ENCODE measurements at regions not wholly inside any gene's neighbourhood (a gene's known extent, or its start where the extent isn't known, plus 50 kb on each side); places are given as distances from the start of the nearest gene placed in this dataset.

GRCh38 chr10:36504758-36505157 is 620.6 kb upstream of the ANKRD30A start:
- DNase-seq (ENCODE audit: low spot score), result no peak
- in situ Hi-C loops (cut with MboI; ENCODE audit: low sequenced_read_pairs, unreplicated experiment), result no loop called here
- TF ChIP-seq CTCF (IDR thresholded peaks at IDR 0.05; ENCODE audit: borderline replicate concordance, control extremely low read depth, extremely low read depth, insufficient read depth, missing control alignments), result no peak

GRCh38 chr10:36500266-36500665 is 625.1 kb upstream of the ANKRD30A start:
- no peak for DNase-seq (ENCODE audit: low spot score)
- in situ Hi-C loops (cut with MboI; ENCODE audit: low sequenced_read_pairs, unreplicated experiment), result no loop called here
- TF ChIP-seq CTCF (IDR thresholded peaks at IDR 0.05; ENCODE audit: borderline replicate concordance, control extremely low read depth, extremely low read depth, insufficient read depth, missing control alignments), result no peak

GRCh38 chr10:36499693-36500092 is 625.7 kb upstream of the ANKRD30A start:
- TF ChIP-seq CTCF (IDR thresholded peaks at IDR 0.05; ENCODE audit: borderline replicate concordance, control extremely low read depth, extremely low read depth, insufficient read depth, missing control alignments), result no peak
- in situ Hi-C loops (cut with MboI; ENCODE audit: low sequenced_read_pairs, unreplicated experiment), result no loop called here
- no peak for DNase-seq (ENCODE audit: low spot score)

- in situ Hi-C loops (cut with MboI; ENCODE audit: low sequenced_read_pairs, unreplicated experiment), result no loop called here
- no peak for DNase-seq (ENCODE audit: low spot score)
- TF ChIP-seq CTCF (IDR thresholded peaks at IDR 0.05; ENCODE audit: borderline replicate concordance, control extremely low read depth, extremely low read depth, insufficient read depth, missing control alignments), result no peak
These were observed 628.6 kb upstream of the ANKRD30A start for GRCh38 chr10:36496758-36497157.

- no peak for DNase-seq (ENCODE audit: low spot score)
- in situ Hi-C loops (cut with MboI; ENCODE audit: low sequenced_read_pairs, unreplicated experiment), result no loop called here
- no peak for TF ChIP-seq CTCF (IDR thresholded peaks at IDR 0.05; ENCODE audit: borderline replicate concordance, control extremely low read depth, extremely low read depth, insufficient read depth, missing control alignments)
These were observed 631.0 kb upstream of the ANKRD30A start for GRCh38 chr10:36494371-36494770.

- TF ChIP-seq CTCF (IDR thresholded peaks at IDR 0.05; ENCODE audit: borderline replicate concordance, control extremely low read depth, extremely low read depth, insufficient read depth, missing control alignments), result no peak
- in situ Hi-C loops (cut with MboI; ENCODE audit: low sequenced_read_pairs, unreplicated experiment), result no loop called here
- no peak for DNase-seq (ENCODE audit: low spot score)
These were observed 631.9 kb upstream of the ANKRD30A start for GRCh38 chr10:36493516-36493880.
